ENCODE measurements at regions not wholly inside any gene's neighbourhood (a gene's known extent, or its start where the extent isn't known, plus 50 kb on each side); places are given as distances from the start of the nearest gene placed in this dataset.

GRCh38 chr9:106704056-106704615 is 158.8 kb upstream of the ZNF462 start:
- DNase-seq (ENCODE audit: low read depth in 1 of 2, low spot score in 2 of 2): no peak
- no peaks in the 10 kb centered on the region for H3K36me3 ChIP-seq

DNA sequence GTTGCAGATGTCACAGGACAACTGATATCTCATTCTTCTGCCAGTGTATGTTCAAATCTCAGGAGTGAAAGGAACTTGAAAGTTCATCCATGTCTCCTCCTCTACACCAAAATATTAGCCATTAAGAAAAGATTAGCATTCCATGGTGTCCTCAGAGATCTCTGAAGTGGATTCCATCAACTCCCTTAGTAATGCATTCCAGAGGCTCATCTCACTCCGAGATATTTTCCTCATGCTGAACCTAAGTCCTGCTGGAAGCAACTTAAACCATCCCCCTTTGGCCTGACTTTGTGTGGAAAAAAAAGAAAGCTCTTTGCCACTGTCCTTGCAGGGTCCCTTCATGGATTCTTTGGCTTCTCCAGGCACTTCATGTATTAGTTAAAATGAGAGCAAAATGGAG is 155.7 kb upstream of the ZNF462 start:
- Histone ChIP-seq H3K9me3 (replicated peaks) (no peaks in the 10 kb centered on the region), H3K27ac (no peak overlapping the region), H3K27me3 (replicated peaks) (no peaks in the 10 kb centered on the region), H3K4me1 (replicated peaks) (no peaks in the 10 kb centered on the region; the same call in 1 of the 2 replicates), H3K4me3 (no peak overlapping the region), H3K36me3 (no peaks in the 10 kb centered on the region)
- DNase-seq (ENCODE audit: low read depth in 1 of 2, low spot score in 2 of 2): no peak

More at GRCh38 chr9:106704056-106704615, 158.8 kb upstream of the ZNF462 start:
- no peaks in the 10 kb centered on the region for H3K9me3 ChIP-seq (replicated peaks)
- no peak overlapping the region for H3K27ac ChIP-seq
- H3K4me3 ChIP-seq: no peak overlapping the region
- H3K4me1 ChIP-seq (replicated peaks): no peaks in the 10 kb centered on the region; the same call in 1 of the 2 replicates
- H3K27me3 ChIP-seq (replicated peaks): no peaks in the 10 kb centered on the region

- no peak for DNase-seq (ENCODE audit: low read depth in 1 of 2, low spot score in 2 of 2)
- no peak overlapping the region for H3K27ac ChIP-seq
Observed at GRCh38 chr9:106707738-106708474, 155.1 kb upstream of the ZNF462 start.

DNA sequence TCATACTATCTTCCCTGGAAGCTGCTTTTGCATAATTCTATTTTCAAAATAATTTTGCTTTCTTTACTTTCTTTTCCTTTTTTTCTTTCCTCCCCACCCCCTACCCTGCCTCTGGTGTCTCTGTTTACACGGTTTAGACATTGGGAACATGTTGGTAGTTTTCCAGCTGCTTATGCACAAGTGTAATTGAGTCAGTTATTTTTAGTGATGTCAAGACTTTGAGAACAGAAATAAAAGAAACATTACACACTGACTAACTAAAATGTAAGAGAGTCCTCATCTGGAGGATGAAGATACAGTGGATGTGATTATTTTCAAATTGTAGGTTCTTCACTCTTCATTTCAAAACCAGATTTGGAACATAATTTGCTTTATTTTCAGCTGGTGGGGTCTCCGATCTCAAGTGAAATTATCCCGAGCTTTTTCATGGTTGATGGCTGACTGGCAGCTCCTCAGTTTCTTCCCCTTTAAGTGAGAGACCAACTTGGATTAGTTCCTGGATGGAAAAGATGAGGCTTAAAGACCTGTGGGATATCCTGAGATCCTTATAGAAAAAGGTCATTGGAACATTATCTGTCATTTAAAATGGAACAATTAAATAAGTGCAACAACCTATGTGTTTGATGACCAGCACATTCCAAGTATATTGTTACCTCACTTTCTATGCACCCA is 154.4 kb upstream of the ZNF462 start:
- Histone ChIP-seq H3K4me1 (replicated peaks) (no peaks in the 10 kb centered on the region; the same call in 1 of the 2 replicates), H3K27ac (no peak overlapping the region), H3K27me3 (replicated peaks) (no peaks in the 10 kb centered on the region), H3K4me3 (no peak overlapping the region), H3K36me3 (no peaks in the 10 kb centered on the region), H3K9me3 (replicated peaks) (no peaks in the 10 kb centered on the region)
- no peak for DNase-seq (ENCODE audit: low read depth in 1 of 2, low spot score in 2 of 2)

More at GRCh38 chr9:106707738-106708474, 155.1 kb upstream of the ZNF462 start:
- no peaks in the 10 kb centered on the region for H3K36me3 ChIP-seq
- H3K4me3 ChIP-seq: no peak overlapping the region
- H3K9me3 ChIP-seq (replicated peaks): no peaks in the 10 kb centered on the region
- no peaks in the 10 kb centered on the region for H3K27me3 ChIP-seq (replicated peaks)
- H3K4me1 ChIP-seq (replicated peaks): no peaks in the 10 kb centered on the region; the same call in 1 of the 2 replicates

GRCh38 chr9:106712279-106712678 is 150.7 kb upstream of the ZNF462 start:
- Histone ChIP-seq H3K36me3 (no peaks in the 10 kb centered on the region), H3K4me3 (no peak overlapping the region), H3K27me3 (replicated peaks) (no peaks in the 10 kb centered on the region), H3K9me3 (replicated peaks) (no peaks in the 10 kb centered on the region), H3K4me1 (replicated peaks) (peaks cover 2% of the 10 kb centered on the region), H3K27ac (no peak overlapping the region)
- no peak for DNase-seq (ENCODE audit: low read depth in 1 of 2, low spot score in 2 of 2)

GRCh38 chr9:106713206-106713605 is 149.8 kb upstream of the ZNF462 start:
- peaks cover 11% of the 10 kb centered on the region for H3K4me1 ChIP-seq (replicated peaks)

GRCh38 chr9:106716820-106717219 is 146.1 kb upstream of the ZNF462 start:
- Histone ChIP-seq H3K4me1 (replicated peaks) (peaks cover 25% of the 10 kb centered on the region), H3K9me3 (replicated peaks) (no peaks in the 10 kb centered on the region), H3K27me3 (replicated peaks) (no peaks in the 10 kb centered on the region), H3K27ac (no peak overlapping the region), H3K36me3 (no peaks in the 10 kb centered on the region), H3K4me3 (no peak overlapping the region)
- no peak for DNase-seq (ENCODE audit: low read depth in 1 of 2, low spot score in 2 of 2)

More at GRCh38 chr9:106713206-106713605, 149.8 kb upstream of the ZNF462 start:
- no peaks in the 10 kb centered on the region for H3K27me3 ChIP-seq (replicated peaks)
- H3K4me3 ChIP-seq: no peak overlapping the region
- H3K27ac ChIP-seq: no peak overlapping the region
- no peaks in the 10 kb centered on the region for H3K9me3 ChIP-seq (replicated peaks)
- DNase-seq (ENCODE audit: low read depth in 1 of 2, low spot score in 2 of 2): no peak
- no peaks in the 10 kb centered on the region for H3K36me3 ChIP-seq

GRCh38 chr9:106717686-106718085 is 145.3 kb upstream of the ZNF462 start:
- H3K9me3 ChIP-seq (replicated peaks): no peaks in the 10 kb centered on the region
- H3K27me3 ChIP-seq (replicated peaks): no peaks in the 10 kb centered on the region
- H3K4me3 ChIP-seq: no peak overlapping the region
- peak; percentile 52 to 77 for DNase-seq (ENCODE audit: low read depth in 1 of 2, low spot score in 2 of 2)
- no peaks in the 10 kb centered on the region for H3K36me3 ChIP-seq
- H3K4me1 ChIP-seq (replicated peaks): peaks cover 25% of the 10 kb centered on the region
- H3K27ac ChIP-seq: peak overlapping the region; percentile 81

DNA sequence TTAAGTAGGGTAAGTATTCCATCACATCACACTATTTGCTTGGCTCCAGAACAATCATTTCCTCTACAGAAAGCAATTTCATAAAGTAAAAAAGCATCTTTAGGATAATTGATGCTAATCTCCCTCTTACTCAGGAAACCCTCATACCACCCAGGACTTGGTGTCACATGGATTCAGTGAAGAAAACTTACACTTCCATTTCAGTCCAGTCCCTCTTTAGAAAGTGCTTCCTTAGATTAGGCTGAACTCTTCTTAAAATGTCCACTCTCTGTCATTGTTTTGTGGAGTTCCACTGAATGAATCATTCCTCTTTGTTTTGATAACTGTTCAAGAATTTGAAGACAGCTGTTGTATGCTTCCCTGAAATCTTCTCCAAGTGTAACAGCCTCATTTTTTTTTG is 144.0 kb upstream of the ZNF462 start:
- Histone ChIP-seq H3K4me3 (no peak overlapping the region), H3K27me3 (replicated peaks) (no peaks in the 10 kb centered on the region), H3K36me3 (no peaks in the 10 kb centered on the region), H3K4me1 (replicated peaks) (peaks cover 25% of the 10 kb centered on the region), H3K9me3 (replicated peaks) (no peaks in the 10 kb centered on the region), H3K27ac (peak overlapping the region; percentile 81)
- DNase-seq (ENCODE audit: low read depth in 1 of 2, low spot score in 2 of 2): peak in 1 of 2 experiments; percentile 77

DNA sequence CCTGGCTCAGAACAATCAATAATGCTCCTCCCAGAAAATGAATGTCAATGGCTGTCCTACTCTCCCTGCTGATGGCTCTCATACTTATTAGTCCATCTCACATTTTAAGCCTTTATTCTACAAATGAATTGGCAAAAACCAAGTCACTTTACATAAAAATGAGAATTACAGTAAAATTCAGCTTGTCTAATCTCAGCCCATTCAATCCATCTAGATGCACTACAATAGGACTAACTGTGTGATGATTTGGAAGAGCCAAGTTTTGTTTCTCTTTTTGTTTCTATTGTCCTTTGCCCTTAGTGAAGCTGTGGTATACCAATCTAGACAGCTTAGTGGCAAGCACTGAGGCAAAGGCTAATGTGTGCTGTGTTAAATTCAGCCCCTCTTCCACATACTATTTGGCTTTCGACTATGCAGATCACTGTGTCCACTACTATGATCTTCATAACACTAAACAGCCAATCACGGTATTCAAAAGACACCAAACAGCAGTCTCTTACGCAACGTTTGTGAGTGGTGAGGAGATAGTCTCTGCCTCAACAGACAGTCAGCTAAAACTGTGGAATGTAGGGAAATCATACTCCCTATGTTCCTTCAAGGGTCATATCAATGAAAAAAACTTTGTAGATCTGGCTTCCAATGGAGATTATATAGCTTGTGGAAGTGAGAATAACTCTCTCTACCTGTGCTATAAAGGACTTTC is 140.8 kb upstream of the ZNF462 start:
- H3K4me1 ChIP-seq (replicated peaks): peaks cover 24% of the 10 kb centered on the region
- no peak overlapping the region for H3K27ac ChIP-seq
- DNase-seq (ENCODE audit: low read depth in 1 of 2, low spot score in 2 of 2): no peak
- no peaks in the 10 kb centered on the region for H3K9me3 ChIP-seq (replicated peaks)
- H3K27me3 ChIP-seq (replicated peaks): no peaks in the 10 kb centered on the region
- no peaks in the 10 kb centered on the region for H3K36me3 ChIP-seq
- no peak overlapping the region for H3K4me3 ChIP-seq

DNA sequence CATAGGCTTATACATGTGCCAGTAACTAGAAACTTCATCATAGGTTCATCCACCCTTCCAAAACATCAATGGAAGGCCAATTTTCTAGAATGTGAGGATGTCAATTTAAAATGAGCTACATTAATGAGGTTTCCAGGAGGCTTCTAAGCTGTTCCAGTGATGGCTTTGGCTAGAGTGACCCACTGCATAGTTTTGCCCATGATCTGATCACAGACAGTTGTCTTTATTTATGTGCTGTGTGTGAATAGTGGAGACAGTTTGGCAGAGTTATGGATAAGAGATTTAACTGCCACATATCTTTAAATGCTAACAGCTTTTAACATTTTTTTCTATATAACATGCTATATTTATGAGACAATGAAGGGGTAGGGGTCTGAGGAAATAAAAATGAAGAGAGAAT is 139.0 kb upstream of the ZNF462 start:
- Histone ChIP-seq H3K4me3 (no peak overlapping the region), H3K4me1 (replicated peaks) (peaks cover 7% of the 10 kb centered on the region), H3K36me3 (no peaks in the 10 kb centered on the region), H3K9me3 (replicated peaks) (no peaks in the 10 kb centered on the region), H3K27ac (no peak overlapping the region), H3K27me3 (replicated peaks) (no peaks in the 10 kb centered on the region)
- DNase-seq (ENCODE audit: low read depth in 1 of 2, low spot score in 2 of 2): no peak

DNA sequence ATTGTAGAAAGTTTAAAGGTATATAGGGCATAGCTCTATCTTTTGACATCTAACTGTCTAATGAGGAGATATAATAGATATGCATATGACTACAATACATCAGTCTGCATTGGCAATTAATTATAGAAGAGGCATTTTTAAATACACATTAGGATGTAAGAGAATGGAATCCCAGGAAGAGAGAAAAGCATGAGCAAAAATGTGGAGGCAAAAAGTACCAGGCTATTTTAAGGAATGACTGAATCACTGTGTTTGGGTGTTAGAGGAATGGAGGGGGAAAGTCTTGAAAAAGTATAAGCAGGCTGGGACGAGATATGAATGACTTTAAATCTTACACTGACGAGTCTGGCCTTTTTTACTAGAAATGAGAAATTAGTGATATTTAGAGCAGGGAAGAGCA is 138.4 kb upstream of the ZNF462 start:
- no peaks in the 10 kb centered on the region for H3K9me3 ChIP-seq (replicated peaks)
- no peaks in the 10 kb centered on the region for H3K27me3 ChIP-seq (replicated peaks)
- DNase-seq (ENCODE audit: low read depth in 1 of 2, low spot score in 2 of 2): no peak
- no peak overlapping the region for H3K27ac ChIP-seq
- H3K4me3 ChIP-seq: no peak overlapping the region
- H3K36me3 ChIP-seq: no peaks in the 10 kb centered on the region
- peaks cover under 1% of the 10 kb centered on the region for H3K4me1 ChIP-seq (replicated peaks)

- no peaks in the 10 kb centered on the region for H3K9me3 ChIP-seq (replicated peaks)
- DNase-seq (ENCODE audit: low read depth in 1 of 2, low spot score in 2 of 2): no peak
- no peak overlapping the region for H3K27ac ChIP-seq
- no peaks in the 10 kb centered on the region for H3K27me3 ChIP-seq (replicated peaks)
- H3K36me3 ChIP-seq: no peaks in the 10 kb centered on the region
- no peaks in the 10 kb centered on the region for H3K4me1 ChIP-seq (replicated peaks)
- no peak overlapping the region for H3K4me3 ChIP-seq
Observed at GRCh38 chr9:106726070-106726815, 136.7 kb upstream of the ZNF462 start.
